ENCODE measurements at regions not wholly inside any gene's neighbourhood (a gene's known extent, or its start where the extent isn't known, plus 50 kb on each side); places are given as distances from the start of the nearest gene placed in this dataset.

DNA sequence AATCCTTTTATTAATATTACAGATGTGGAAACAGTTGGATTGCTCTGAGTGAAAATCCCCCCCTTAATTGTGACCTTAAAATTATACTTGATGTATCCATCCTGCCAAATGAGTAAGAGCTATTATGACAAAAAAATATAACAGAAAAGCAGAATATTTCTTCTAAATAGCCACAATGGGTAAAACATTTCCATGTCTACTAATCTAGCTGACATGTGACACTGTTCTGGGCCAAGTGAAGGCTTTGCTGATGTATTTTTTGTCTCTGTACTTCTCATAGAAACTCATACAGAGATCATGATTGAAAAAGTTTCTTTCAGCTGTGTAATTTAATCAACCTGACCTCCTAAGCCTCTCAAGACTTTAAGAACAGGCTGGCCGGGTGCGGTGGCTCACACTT is 569.1 kb upstream of the ZFP42 start:
- Histone ChIP-seq H3K36me3 (ENCODE audit: control insufficient read depth in 2 of 2, insufficient read depth in 1 of 2, low read length in 2 of 2) (no peaks in the 10 kb centered on the region), H3K4me1 (ENCODE audit: control insufficient read depth, insufficient read depth, low read length) (no peaks in the 10 kb centered on the region), H3K9me3 (ENCODE audit: control insufficient read depth, insufficient read depth, low read depth, low read length) (no peaks in the 10 kb centered on the region), H3K27ac (ENCODE audit: extremely low read depth, low read depth, low read length) (no peak overlapping the region), H3K4me3 (ENCODE audit: low read depth, low read length) (no peak overlapping the region)
- CTCF ChIA-PET: no interaction called here
- no peak for TF ChIP-seq ZNF548 (tag by site-specific recombination; IDR thresholded peaks at IDR 0.05)
- no peak for TF ChIP-seq KLF16 (tag by site-specific recombination; IDR thresholded peaks at IDR 0.05)
- TF ChIP-seq ZNF112 (tag by site-specific recombination; IDR thresholded peaks at IDR 0.05): no peak
- TF ChIP-seq ZNF600 (tag by site-specific recombination; IDR thresholded peaks at IDR 0.05): no peak
- TF ChIP-seq ZNF335 (tag by site-specific recombination; conservative IDR thresholded peaks at IDR 0.05): no peak
- TF ChIP-seq ZNF664 (tag by site-specific recombination; IDR thresholded peaks at IDR 0.05): no peak
- no peak for TF ChIP-seq ZNF48 (tag by site-specific recombination; IDR thresholded peaks at IDR 0.05)
- no peak for TF ChIP-seq ZSCAN23 (tag by site-specific recombination; IDR thresholded peaks at IDR 0.05)
- no peak for TF ChIP-seq ZNF837 (tag by site-specific recombination; IDR thresholded peaks at IDR 0.05)
- TF ChIP-seq ZNF707 (tag by site-specific recombination; IDR thresholded peaks at IDR 0.05): no peak
- TF ChIP-seq YY1 (tag by site-specific recombination; IDR thresholded peaks at IDR 0.05): no peak
- TF ChIP-seq ZNF362 (tag by site-specific recombination; IDR thresholded peaks at IDR 0.05): no peak
- TF ChIP-seq OSR2 (tag by site-specific recombination; IDR thresholded peaks at IDR 0.05): no peak
- TF ChIP-seq ZNF610 (tag by site-specific recombination; IDR thresholded peaks at IDR 0.05; ENCODE audit: borderline replicate concordance): no peak
- TF ChIP-seq ZNF830 (tag by site-specific recombination; IDR thresholded peaks at IDR 0.05; ENCODE audit: low read depth): no peak
- TF ChIP-seq, protein P1, sequence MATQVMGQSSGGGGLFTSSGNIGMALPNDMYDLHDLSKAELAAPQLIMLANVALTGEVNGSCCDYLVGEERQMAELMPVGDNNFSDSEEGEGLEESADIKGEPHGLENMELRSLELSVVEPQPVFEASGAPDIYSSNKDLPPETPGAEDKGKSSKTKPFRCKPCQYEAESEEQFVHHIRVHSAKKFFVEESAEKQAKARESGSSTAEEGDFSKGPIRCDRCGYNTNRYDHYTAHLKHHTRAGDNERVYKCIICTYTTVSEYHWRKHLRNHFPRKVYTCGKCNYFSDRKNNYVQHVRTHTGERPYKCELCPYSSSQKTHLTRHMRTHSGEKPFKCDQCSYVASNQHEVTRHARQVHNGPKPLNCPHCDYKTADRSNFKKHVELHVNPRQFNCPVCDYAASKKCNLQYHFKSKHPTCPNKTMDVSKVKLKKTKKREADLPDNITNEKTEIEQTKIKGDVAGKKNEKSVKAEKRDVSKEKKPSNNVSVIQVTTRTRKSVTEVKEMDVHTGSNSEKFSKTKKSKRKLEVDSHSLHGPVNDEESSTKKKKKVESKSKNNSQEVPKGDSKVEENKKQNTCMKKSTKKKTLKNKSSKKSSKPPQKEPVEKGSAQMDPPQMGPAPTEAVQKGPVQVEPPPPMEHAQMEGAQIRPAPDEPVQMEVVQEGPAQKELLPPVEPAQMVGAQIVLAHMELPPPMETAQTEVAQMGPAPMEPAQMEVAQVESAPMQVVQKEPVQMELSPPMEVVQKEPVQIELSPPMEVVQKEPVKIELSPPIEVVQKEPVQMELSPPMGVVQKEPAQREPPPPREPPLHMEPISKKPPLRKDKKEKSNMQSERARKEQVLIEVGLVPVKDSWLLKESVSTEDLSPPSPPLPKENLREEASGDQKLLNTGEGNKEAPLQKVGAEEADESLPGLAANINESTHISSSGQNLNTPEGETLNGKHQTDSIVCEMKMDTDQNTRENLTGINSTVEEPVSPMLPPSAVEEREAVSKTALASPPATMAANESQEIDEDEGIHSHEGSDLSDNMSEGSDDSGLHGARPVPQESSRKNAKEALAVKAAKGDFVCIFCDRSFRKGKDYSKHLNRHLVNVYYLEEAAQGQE (tag by site-specific recombination; IDR thresholded peaks at IDR 0.05): no peak
- no peak for TF ChIP-seq ZNF311 (tag by site-specific recombination; IDR thresholded peaks at IDR 0.05; ENCODE audit: borderline replicate concordance)
- POLR2A ChIA-PET: no interaction called here

DNA sequence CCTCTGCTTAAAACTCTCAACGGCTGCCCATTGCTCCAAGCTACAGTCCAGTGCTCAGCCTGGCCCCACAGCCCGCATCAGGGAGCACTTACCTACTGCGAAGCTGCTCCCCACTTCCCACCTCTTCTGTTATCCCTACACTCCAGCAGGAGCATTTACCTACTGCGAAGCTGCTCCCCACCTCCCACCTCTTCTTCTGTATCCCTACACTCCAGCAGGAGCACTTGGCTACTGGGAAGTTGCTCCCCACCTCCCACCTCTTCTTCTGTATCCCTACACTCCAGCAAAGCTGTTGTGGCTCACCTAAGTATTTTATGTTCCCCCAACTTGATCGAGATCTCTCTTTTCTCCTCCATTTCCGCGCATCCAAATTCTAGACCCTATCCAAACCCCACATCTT is 563.3 kb upstream of the ZFP42 start:
- Histone ChIP-seq H3K4me3 (ENCODE audit: low read depth, low read length) (no peak overlapping the region), H3K4me1 (ENCODE audit: control insufficient read depth, insufficient read depth, low read length) (no peaks in the 10 kb centered on the region), H3K27ac (ENCODE audit: extremely low read depth, low read depth, low read length) (no peak overlapping the region), H3K36me3 (ENCODE audit: control insufficient read depth in 2 of 2, insufficient read depth in 1 of 2, low read length in 2 of 2) (no peaks in the 10 kb centered on the region), H3K9me3 (ENCODE audit: control insufficient read depth, insufficient read depth, low read depth, low read length) (no peaks in the 10 kb centered on the region)
- CTCF ChIA-PET: no interaction called here
- POLR2A ChIA-PET: no interaction called here
- TF ChIP-seq, protein P2, sequence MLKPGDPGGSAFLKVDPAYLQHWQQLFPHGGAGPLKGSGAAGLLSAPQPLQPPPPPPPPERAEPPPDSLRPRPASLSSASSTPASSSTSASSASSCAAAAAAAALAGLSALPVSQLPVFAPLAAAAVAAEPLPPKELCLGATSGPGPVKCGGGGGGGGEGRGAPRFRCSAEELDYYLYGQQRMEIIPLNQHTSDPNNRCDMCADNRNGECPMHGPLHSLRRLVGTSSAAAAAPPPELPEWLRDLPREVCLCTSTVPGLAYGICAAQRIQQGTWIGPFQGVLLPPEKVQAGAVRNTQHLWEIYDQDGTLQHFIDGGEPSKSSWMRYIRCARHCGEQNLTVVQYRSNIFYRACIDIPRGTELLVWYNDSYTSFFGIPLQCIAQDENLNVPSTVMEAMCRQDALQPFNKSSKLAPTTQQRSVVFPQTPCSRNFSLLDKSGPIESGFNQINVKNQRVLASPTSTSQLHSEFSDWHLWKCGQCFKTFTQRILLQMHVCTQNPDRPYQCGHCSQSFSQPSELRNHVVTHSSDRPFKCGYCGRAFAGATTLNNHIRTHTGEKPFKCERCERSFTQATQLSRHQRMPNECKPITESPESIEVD (tag by site-specific recombination; IDR thresholded peaks at IDR 0.05): no peak
- TF ChIP-seq ZNF621 (tag by site-specific recombination; IDR thresholded peaks at IDR 0.05) (no peak), ZNF837 (tag by site-specific recombination; IDR thresholded peaks at IDR 0.05) (no peak), ZNF350 (tag by site-specific recombination; IDR thresholded peaks at IDR 0.05) (no peak), ZNF140 (tag by site-specific recombination; IDR thresholded peaks at IDR 0.05) (no peak), ZFP41 (tag by site-specific recombination; IDR thresholded peaks at IDR 0.05; ENCODE audit: borderline replicate concordance) (no peak), ZNF544 (tag by site-specific recombination; IDR thresholded peaks at IDR 0.05) (no peak), ZNF48 (tag by site-specific recombination; IDR thresholded peaks at IDR 0.05) (no peak), ZNF211 (tag by site-specific recombination; IDR thresholded peaks at IDR 0.05; ENCODE audit: low read depth) (no peak), FEZF1 (tag by site-specific recombination; IDR thresholded peaks at IDR 0.05) (no peak), ZNF555 (tag by site-specific recombination; conservative IDR thresholded peaks at IDR 0.05) (no peak), TCF7L2 (IDR thresholded peaks at IDR 0.05; ENCODE audit: borderline replicate concordance, low read depth, low read length) (no peak), GLIS2 (tag by site-specific recombination; IDR thresholded peaks at IDR 0.05) (no peak)
- TF ChIP-seq, protein P3, sequence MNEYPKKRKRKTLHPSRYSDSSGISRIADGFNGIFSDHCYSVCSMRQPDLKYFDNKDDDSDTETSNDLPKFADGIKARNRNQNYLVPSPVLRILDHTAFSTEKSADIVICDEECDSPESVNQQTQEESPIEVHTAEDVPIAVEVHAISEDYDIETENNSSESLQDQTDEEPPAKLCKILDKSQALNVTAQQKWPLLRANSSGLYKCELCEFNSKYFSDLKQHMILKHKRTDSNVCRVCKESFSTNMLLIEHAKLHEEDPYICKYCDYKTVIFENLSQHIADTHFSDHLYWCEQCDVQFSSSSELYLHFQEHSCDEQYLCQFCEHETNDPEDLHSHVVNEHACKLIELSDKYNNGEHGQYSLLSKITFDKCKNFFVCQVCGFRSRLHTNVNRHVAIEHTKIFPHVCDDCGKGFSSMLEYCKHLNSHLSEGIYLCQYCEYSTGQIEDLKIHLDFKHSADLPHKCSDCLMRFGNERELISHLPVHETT (tag by site-specific recombination; IDR thresholded peaks at IDR 0.05): no peak
- TF ChIP-seq, protein P4, sequence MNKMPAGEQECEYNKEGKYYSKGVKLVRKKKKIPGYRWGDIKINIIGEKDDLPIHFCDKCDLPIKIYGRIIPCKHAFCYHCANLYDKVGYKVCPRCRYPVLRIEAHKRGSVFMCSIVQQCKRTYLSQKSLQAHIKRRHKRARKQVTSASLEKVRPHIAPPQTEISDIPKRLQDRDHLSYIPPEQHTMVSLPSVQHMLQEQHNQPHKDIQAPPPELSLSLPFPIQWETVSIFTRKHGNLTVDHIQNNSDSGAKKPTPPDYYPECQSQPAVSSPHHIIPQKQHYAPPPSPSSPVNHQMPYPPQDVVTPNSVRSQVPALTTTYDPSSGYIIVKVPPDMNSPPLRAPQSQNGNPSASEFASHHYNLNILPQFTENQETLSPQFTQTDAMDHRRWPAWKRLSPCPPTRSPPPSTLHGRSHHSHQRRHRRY (tag by site-specific recombination; IDR thresholded peaks at IDR 0.05): no peak

Data from HEK293 (cell line).